WERI-Rb-1 (cell line): ENCODE measurements at regions not wholly inside any gene's neighbourhood (a gene's known extent, or its start where the extent isn't known, plus 50 kb on each side); places are given as distances from the start of the nearest gene placed in this dataset.

Experiments used
- DNase-seq: peaks from one replicate; pipeline ENCODE4 v3.0.0-alpha.2; 2020
- H3K27ac ChIP-seq: fragments of 250-450 bp; sonication (Bioruptor Pico); 2 replicates; pipeline ENCODE4 v1.5.1; 2020; ENCODE audit warnings: mild to moderate bottlenecking, moderate library complexity
- H3K27me3 ChIP-seq: fragments of 250-450 bp; sonication (Bioruptor Pico); 2 replicates; pipeline ENCODE4 v1.5.1; 2021; ENCODE audit warnings: mild to moderate bottlenecking, low read depth, moderate library complexity; ENCODE audit not compliant: insufficient read depth, severe bottlenecking
- H3K36me3 ChIP-seq: fragments of 250-450 bp; sonication (Bioruptor Pico); 2 replicates; pipeline ENCODE4 v1.5.1; 2020; ENCODE audit warnings: mild to moderate bottlenecking, moderate library complexity
- H3K4me3 ChIP-seq: 2 replicates; pipeline ENCODE4 v1.5.1; 2011; ENCODE audit warnings: low read depth, mild to moderate bottlenecking, control low read depth, low read length
- H3K9me3 ChIP-seq: fragments of 250-450 bp; sonication (Bioruptor Pico); 2 replicates; pipeline ENCODE4 v1.5.1; 2021; ENCODE audit warnings: mild to moderate bottlenecking, moderate library complexity; ENCODE audit not compliant: severe bottlenecking
- TF ChIP-seq, protein P1 (sequence below): IDR thresholded peaks from 2 replicates; pipeline ENCODE4 v1.5.1; 2011; ENCODE audit warnings: low read depth, mild to moderate bottlenecking, control low read depth, inconsistent platforms, low read length

DNA sequence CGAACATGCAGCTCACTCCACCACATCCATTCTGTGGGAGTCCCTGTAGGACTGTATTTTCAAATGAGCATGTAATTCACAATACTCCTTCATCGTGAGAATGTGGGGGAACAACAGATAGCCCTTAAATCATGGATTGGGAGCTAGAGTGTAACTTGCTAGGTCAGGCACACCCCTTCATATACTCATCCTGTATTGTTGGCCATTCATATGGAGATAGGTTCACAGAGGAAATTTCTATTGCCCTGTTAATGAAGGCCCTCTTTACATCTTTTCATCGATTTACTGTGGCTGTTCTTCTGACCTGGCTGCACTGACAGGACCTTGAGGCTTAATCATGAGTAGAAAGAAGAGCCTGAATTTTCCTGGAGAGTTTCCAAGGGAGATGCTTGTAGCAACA, 193.8 kb upstream of the DPP10 start:
- no peak for DNase-seq
- Histone ChIP-seq H3K36me3 (no peaks in the 10 kb centered on the region), H3K9me3 (no peaks in the 10 kb centered on the region), H3K4me3 (no peak overlapping the region), H3K27me3 (no peaks in the 10 kb centered on the region), H3K27ac (no peak overlapping the region)
- TF ChIP-seq, protein P1, sequence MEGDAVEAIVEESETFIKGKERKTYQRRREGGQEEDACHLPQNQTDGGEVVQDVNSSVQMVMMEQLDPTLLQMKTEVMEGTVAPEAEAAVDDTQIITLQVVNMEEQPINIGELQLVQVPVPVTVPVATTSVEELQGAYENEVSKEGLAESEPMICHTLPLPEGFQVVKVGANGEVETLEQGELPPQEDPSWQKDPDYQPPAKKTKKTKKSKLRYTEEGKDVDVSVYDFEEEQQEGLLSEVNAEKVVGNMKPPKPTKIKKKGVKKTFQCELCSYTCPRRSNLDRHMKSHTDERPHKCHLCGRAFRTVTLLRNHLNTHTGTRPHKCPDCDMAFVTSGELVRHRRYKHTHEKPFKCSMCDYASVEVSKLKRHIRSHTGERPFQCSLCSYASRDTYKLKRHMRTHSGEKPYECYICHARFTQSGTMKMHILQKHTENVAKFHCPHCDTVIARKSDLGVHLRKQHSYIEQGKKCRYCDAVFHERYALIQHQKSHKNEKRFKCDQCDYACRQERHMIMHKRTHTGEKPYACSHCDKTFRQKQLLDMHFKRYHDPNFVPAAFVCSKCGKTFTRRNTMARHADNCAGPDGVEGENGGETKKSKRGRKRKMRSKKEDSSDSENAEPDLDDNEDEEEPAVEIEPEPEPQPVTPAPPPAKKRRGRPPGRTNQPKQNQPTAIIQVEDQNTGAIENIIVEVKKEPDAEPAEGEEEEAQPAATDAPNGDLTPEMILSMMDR: no peak

DNA sequence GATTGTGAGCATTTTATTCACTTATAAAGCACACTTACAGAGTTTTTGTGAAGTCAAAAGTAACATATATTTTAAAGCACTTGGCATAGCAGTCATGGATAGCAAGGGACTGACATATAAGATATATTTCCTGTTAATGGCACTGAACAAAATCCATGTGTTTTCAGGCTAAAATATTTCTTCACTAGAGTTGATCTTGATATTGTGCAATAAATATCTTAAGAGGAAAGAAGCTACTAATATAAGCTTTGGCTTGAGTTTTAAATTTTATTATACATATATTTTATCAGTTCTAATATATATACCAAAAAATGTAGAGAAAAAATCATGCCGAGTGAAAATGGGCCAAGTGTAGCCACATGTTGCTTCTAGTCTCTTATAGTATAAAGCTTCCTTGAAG, 189.7 kb upstream of the DPP10 start:
- Histone ChIP-seq H3K36me3 (no peaks in the 10 kb centered on the region), H3K4me3 (no peak overlapping the region), H3K9me3 (no peaks in the 10 kb centered on the region), H3K27me3 (no peaks in the 10 kb centered on the region), H3K27ac (no peak overlapping the region)
- TF ChIP-seq, protein P1: no peak
- DNase-seq: no peak

DNA sequence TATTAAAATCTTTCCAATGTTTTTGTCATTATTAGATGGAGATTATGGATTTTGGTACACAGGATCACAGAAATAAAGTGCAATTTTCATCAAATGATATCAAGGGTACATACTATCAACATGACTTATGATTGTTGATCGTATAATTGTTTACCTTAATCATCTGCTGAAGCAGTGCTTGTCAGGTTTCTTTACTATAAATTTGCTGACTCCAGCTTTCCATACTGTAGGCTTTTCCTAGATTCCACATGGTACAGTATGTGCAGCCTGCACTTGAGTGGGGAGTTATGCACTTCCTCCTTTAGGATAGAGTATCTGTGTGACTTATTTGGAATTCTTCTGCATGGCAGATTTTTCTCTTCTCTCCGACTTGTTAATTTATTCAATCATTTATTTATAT, 187.6 kb upstream of the DPP10 start:
- Histone ChIP-seq H3K4me3 (no peak overlapping the region), H3K36me3 (no peaks in the 10 kb centered on the region), H3K27ac (no peak overlapping the region), H3K9me3 (no peaks in the 10 kb centered on the region), H3K27me3 (no peaks in the 10 kb centered on the region)
- no peak for DNase-seq
- TF ChIP-seq, protein P1: no peak

GRCh38 chr2:114259389-114259788, 183.1 kb upstream of the DPP10 start:
- DNase-seq: no peak
- TF ChIP-seq, protein P1: no peak

GRCh38 chr2:114261366-114261765, 181.1 kb upstream of the DPP10 start:
- no peaks in the 10 kb centered on the region for H3K27me3 ChIP-seq
- H3K9me3 ChIP-seq: no peaks in the 10 kb centered on the region
- H3K36me3 ChIP-seq: no peaks in the 10 kb centered on the region
- TF ChIP-seq, protein P1: no peak
- H3K4me3 ChIP-seq: no peak overlapping the region
- DNase-seq: no peak
- no peak overlapping the region for H3K27ac ChIP-seq

More at GRCh38 chr2:114259389-114259788, 183.1 kb upstream of the DPP10 start:
- Histone ChIP-seq H3K27ac (no peak overlapping the region), H3K36me3 (no peaks in the 10 kb centered on the region), H3K9me3 (no peaks in the 10 kb centered on the region), H3K4me3 (no peak overlapping the region), H3K27me3 (no peaks in the 10 kb centered on the region)

GRCh38 chr2:114265261-114265660, 177.2 kb upstream of the DPP10 start:
- no peaks in the 10 kb centered on the region for H3K27me3 ChIP-seq
- H3K36me3 ChIP-seq: no peaks in the 10 kb centered on the region
- DNase-seq: no peak
- H3K27ac ChIP-seq: no peak overlapping the region
- no peak overlapping the region for H3K4me3 ChIP-seq
- no peaks in the 10 kb centered on the region for H3K9me3 ChIP-seq
- TF ChIP-seq, protein P1: no peak
